ENCODE measurements at regions not wholly inside any gene's neighbourhood (a gene's known extent, or its start where the extent isn't known, plus 50 kb on each side); places are given as distances from the start of the nearest gene placed in this dataset.

- no peaks in the 10 kb centered on the region for H3K27me3 ChIP-seq
- DNase-seq = no peak
- WGBS, 2 donors (ENCODE audit: low coverage in 1 of 2) = 86 to 98% methylated on average over 1 of the region's 1 CpG
- no peak for TF ChIP-seq POLR2A (IDR thresholded peaks at IDR 0.05)
- TF ChIP-seq POLR2AphosphoS5 (IDR thresholded peaks at IDR 0.05) = no peak
- no peak for TF ChIP-seq EP300 (IDR thresholded peaks at IDR 0.05; ENCODE audit: low read depth)
- no peak for TF ChIP-seq CTCF (IDR thresholded peaks at IDR 0.05)
- no peak overlapping the region for H3K4me3 ChIP-seq
- H3K4me1 ChIP-seq = no peaks in the 10 kb centered on the region
- intact Hi-C loops (cut with DNase I; ENCODE audit: low total_unique reads) = no loop called here
- H3K27ac ChIP-seq = no peak overlapping the region
- H3K36me3 ChIP-seq = no peaks in the 10 kb centered on the region
- H3K9me3 ChIP-seq = no peaks in the 10 kb centered on the region
- in situ Hi-C loops (cut with MboI; ENCODE audit: low pct_ligation_motif_present in 1 of 4, low pct_unique_long_range_greater_than_20kb in 1 of 4, low sequenced_read_pairs in 3 of 4) = no loop called here
These were observed 643.2 kb upstream of the NOX3 start for GRCh38 chr6:156098839-156099238.

GRCh38 chr6:156087487-156087886 lies 631.8 kb upstream of the NOX3 start:
- no peak for TF ChIP-seq EP300 (IDR thresholded peaks at IDR 0.05; ENCODE audit: low read depth)
- TF ChIP-seq POLR2AphosphoS5 (IDR thresholded peaks at IDR 0.05) = no peak
- no peak for TF ChIP-seq POLR2A (IDR thresholded peaks at IDR 0.05)
- TF ChIP-seq CTCF (IDR thresholded peaks at IDR 0.05) = no peak
- Histone ChIP-seq H3K4me1 (no peaks in the 10 kb centered on the region), H3K9me3 (peaks cover 18 to 20% of the 10 kb centered on the region in 2 donors), H3K27ac (no peak overlapping the region), H3K27me3 (no peaks in the 10 kb centered on the region), H3K4me3 (no peak overlapping the region), H3K36me3 (no peaks in the 10 kb centered on the region)
- in situ Hi-C loops (cut with MboI; ENCODE audit: low pct_ligation_motif_present in 1 of 4, low pct_unique_long_range_greater_than_20kb in 1 of 4, low sequenced_read_pairs in 3 of 4) = no loop called here
- intact Hi-C loops (cut with DNase I; ENCODE audit: low total_unique reads) = no loop called here
- DNase-seq = no peak

GRCh38 chr6:156082012-156082411 lies 626.4 kb upstream of the NOX3 start:
- TF ChIP-seq POLR2A (IDR thresholded peaks at IDR 0.05) = no peak
- TF ChIP-seq CTCF (IDR thresholded peaks at IDR 0.05) = no peak
- TF ChIP-seq POLR2AphosphoS5 (IDR thresholded peaks at IDR 0.05) = no peak
- no peak for TF ChIP-seq EP300 (IDR thresholded peaks at IDR 0.05; ENCODE audit: low read depth)
- intact Hi-C loops (cut with DNase I; ENCODE audit: low total_unique reads) (no loop called here), in situ Hi-C loops (cut with MboI; ENCODE audit: low pct_ligation_motif_present in 1 of 4, low pct_unique_long_range_greater_than_20kb in 1 of 4, low sequenced_read_pairs in 3 of 4) (no loop called here)
- H3K4me3 ChIP-seq = no peak overlapping the region
- no peak overlapping the region for H3K27ac ChIP-seq
- no peaks in the 10 kb centered on the region for H3K4me1 ChIP-seq
- H3K36me3 ChIP-seq = no peaks in the 10 kb centered on the region
- WGBS, 2 donors (ENCODE audit: low coverage in 1 of 2) = 77 to 82% methylated on average over 3 of the region's 3 CpGs
- H3K9me3 ChIP-seq = peaks cover 4 to 5% of the 10 kb centered on the region in 2 donors
- DNase-seq = no peak
- H3K27me3 ChIP-seq = no peaks in the 10 kb centered on the region

GRCh38 chr6:156080371-156080770 lies 624.7 kb upstream of the NOX3 start:
- TF ChIP-seq POLR2A (IDR thresholded peaks at IDR 0.05) = no peak
- no peaks in the 10 kb centered on the region for H3K4me1 ChIP-seq
- 75 to 77% methylated on average over 1 of the region's 1 CpG for WGBS, 2 donors (ENCODE audit: low coverage in 1 of 2)
- in situ Hi-C loops (cut with MboI; ENCODE audit: low pct_ligation_motif_present in 1 of 4, low pct_unique_long_range_greater_than_20kb in 1 of 4, low sequenced_read_pairs in 3 of 4) = no loop called here
- no peak overlapping the region for H3K27ac ChIP-seq
- H3K27me3 ChIP-seq = no peaks in the 10 kb centered on the region
- peaks cover 0 to 3% of the 10 kb centered on the region in 2 donors for H3K9me3 ChIP-seq
- intact Hi-C loops (cut with DNase I; ENCODE audit: low total_unique reads) = no loop called here
- no peaks in the 10 kb centered on the region for H3K36me3 ChIP-seq
- no peak for DNase-seq
- no peak overlapping the region for H3K4me3 ChIP-seq

GRCh38 chr6:156068881-156069280 lies 613.2 kb upstream of the NOX3 start:
- in situ Hi-C loops (cut with MboI; ENCODE audit: low pct_ligation_motif_present in 1 of 4, low pct_unique_long_range_greater_than_20kb in 1 of 4, low sequenced_read_pairs in 3 of 4) = no loop called here
- Histone ChIP-seq H3K4me1 (no peaks in the 10 kb centered on the region), H3K27ac (no peak overlapping the region), H3K27me3 (no peaks in the 10 kb centered on the region), H3K4me3 (no peak overlapping the region), H3K9me3 (no peaks in the 10 kb centered on the region), H3K36me3 (no peaks in the 10 kb centered on the region)
- TF ChIP-seq EP300 (IDR thresholded peaks at IDR 0.05; ENCODE audit: low read depth) (no peak), POLR2AphosphoS5 (IDR thresholded peaks at IDR 0.05) (no peak), POLR2A (IDR thresholded peaks at IDR 0.05) (no peak), CTCF (IDR thresholded peaks at IDR 0.05) (no peak)
- intact Hi-C loops (cut with DNase I; ENCODE audit: low total_unique reads) = no loop called here
- no peak for DNase-seq
- 34 to 60% methylated on average over 3 to 4 of the region's 4 CpGs for WGBS, 2 donors (ENCODE audit: low coverage in 1 of 2)
